GM18867 (cell line): ENCODE measurements at regions not wholly inside any gene's neighbourhood (a gene's known extent, or its start where the extent isn't known, plus 50 kb on each side); places are given as distances from the start of the nearest gene placed in this dataset.

Experiments
- ATAC-seq: cut with Tn5 transposase; IDR thresholded peaks from one replicate; pipeline ENCODE4 v1.9.1; 2021; ENCODE audit warnings: mild to moderate bottlenecking, moderate library complexity; ENCODE audit not compliant: unreplicated experiment

- no peak for ATAC-seq
Measured at GRCh38 chr1:217313096-217313495, 317.8 kb downstream of the GPATCH2 start.

GRCh38 chr1:217311766-217312165 is 319.1 kb downstream of the GPATCH2 start:
- ATAC-seq: peak; percentile 53

- no peak for ATAC-seq
Measured at GRCh38 chr1:217311269-217311668, 319.6 kb downstream of the GPATCH2 start.

GRCh38 chr1:217281332-217281731 is 349.6 kb downstream of the GPATCH2 start:
- ATAC-seq: no peak

- ATAC-seq: no peak
Measured at GRCh38 chr1:217275655-217276398, 355.1 kb downstream of the GPATCH2 start.

- no peak for ATAC-seq
Measured at GRCh38 chr1:217274927-217275654, 355.8 kb downstream of the GPATCH2 start.

- no peak for ATAC-seq
Measured at GRCh38 chr1:217274416-217274815, 356.5 kb downstream of the GPATCH2 start.

GRCh38 chr1:217273866-217274265 is 357.0 kb downstream of the GPATCH2 start:
- no peak for ATAC-seq

GRCh38 chr1:217272385-217272784 is 358.5 kb downstream of the GPATCH2 start:
- ATAC-seq: no peak

GRCh38 chr1:217270101-217270500 is 360.8 kb downstream of the GPATCH2 start:
- ATAC-seq: no peak

GRCh38 chr1:217268058-217268457 is 362.8 kb downstream of the GPATCH2 start:
- no peak for ATAC-seq

GRCh38 chr1:217261636-217262035 is 369.3 kb downstream of the GPATCH2 start:
- no peak for ATAC-seq

- ATAC-seq: no peak
Measured at GRCh38 chr1:217260676-217261075, 370.2 kb downstream of the GPATCH2 start.

GRCh38 chr1:217253985-217254384 is 376.9 kb downstream of the GPATCH2 start:
- ATAC-seq: no peak

GRCh38 chr1:217253351-217253750 is 377.5 kb downstream of the GPATCH2 start:
- ATAC-seq: no peak

GRCh38 chr1:217251121-217251520 is 379.8 kb downstream of the GPATCH2 start:
- no peak for ATAC-seq

- no peak for ATAC-seq
Measured at GRCh38 chr1:217249857-217250256, 381.0 kb downstream of the GPATCH2 start.

- ATAC-seq: no peak
Measured at GRCh38 chr1:217244971-217245370, 385.9 kb downstream of the GPATCH2 start.

- ATAC-seq: no peak
Measured at GRCh38 chr1:217240656-217241055, 390.2 kb downstream of the GPATCH2 start.

GRCh38 chr1:217238945-217239344 is 391.9 kb downstream of the GPATCH2 start:
- no peak for ATAC-seq

GRCh38 chr1:217230412-217230811 is 400.5 kb downstream of the GPATCH2 start:
- no peak for ATAC-seq

- no peak for ATAC-seq
Measured at GRCh38 chr1:217228689-217229088, 402.2 kb downstream of the GPATCH2 start.
